HG03066 (cell line): ENCODE measurements at regions not wholly inside any gene's neighbourhood (a gene's known extent, or its start where the extent isn't known, plus 50 kb on each side); places are given as distances from the start of the nearest gene placed in this dataset.

Source experiments
- ATAC-seq: cut with Tn5 transposase; IDR thresholded peaks from one replicate; pipeline ENCODE4 v1.9.1; 2021; ENCODE audit warnings: low read depth; ENCODE audit not compliant: unreplicated experiment

DNA sequence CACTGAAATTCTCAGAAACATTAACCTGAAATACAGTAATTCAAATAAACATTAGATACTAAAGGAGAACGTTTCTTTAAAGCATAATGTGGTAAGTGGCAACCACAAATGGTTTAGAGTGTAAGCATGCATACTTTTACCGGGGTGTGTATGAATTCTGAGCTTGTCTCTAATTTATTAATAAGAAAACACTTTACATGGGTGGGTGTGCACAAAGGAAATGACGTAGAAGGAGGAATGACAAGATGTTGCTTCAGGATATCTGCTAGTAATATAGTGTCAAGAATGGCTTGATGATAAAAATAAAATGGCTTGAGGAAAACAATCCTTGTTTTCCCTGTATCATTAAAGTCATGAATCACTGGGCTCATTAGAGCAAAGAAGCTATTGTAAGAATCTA lies 92.5 kb downstream of the ARL4A start:
- no peak for ATAC-seq

DNA sequence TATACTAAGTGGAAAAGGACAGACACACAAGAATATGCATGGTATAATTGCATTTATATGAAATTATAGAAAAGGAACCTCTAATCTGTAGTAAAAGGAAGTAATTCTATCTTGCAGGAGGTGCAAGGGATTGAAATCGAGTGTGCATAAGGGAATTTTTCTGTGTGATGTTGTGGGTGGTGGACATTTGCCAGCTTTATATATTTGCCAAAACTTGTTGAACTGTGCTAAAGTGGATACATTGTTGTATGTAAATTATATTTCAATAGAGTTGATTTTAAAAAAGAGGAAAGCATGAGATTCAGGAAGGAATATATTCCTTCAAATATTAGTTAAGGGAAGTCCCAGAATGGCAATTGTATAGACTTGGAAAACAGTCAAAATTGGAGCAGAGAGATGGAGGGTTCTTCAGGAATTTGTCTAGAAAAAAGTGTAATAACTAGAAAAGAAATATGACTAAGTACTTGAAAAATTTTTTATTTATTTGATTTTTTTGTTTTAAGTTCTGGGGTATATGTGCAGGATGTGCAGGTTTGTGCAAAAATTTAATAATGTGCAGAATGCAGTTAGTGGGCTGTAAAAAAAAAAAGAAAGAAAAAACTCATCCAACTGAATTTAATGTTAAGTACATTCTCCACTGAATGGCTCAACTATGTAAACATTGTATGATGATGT lies 96.1 kb downstream of the ARL4A start:
- no peak for ATAC-seq

DNA sequence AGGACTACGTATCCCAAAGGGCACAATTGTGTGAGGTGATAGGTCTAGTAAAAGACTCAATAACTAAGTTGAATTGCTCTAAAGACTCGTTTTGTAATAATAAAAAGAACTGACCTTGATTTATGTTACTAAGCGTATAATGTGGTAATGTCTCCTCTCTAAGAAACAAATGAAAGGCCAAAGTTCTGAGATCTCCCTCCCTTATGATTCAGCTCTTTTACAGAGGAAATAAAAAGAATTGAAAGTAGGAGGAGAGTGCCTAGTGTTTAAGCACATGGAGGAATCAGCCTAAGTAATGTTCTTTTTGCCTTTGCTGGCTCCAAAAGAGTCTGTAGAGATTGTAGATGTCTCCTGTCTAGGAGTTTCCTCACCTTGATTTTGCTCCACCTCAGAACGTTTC lies 98.0 kb downstream of the ARL4A start:
- no peak for ATAC-seq

DNA sequence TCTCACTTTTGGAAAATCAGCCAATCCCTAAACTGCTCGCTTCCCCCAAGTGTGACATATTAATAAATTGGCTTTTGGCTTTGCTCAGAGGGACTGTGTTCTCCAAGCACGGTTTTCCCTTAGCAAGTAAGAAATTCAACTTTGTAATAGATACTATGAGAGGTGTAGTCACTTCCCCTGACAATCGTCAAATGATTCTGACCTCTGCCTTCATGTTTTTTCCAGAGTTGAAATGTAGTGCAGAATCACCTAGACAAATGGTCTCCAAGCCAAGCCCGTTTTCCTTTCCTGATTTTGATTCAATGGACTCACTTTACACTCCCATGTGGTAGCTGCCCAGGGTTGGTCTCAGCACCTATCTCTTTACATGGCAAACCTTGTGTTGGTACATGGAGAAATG lies 99.1 kb downstream of the ARL4A start:
- ATAC-seq = no peak

DNA sequence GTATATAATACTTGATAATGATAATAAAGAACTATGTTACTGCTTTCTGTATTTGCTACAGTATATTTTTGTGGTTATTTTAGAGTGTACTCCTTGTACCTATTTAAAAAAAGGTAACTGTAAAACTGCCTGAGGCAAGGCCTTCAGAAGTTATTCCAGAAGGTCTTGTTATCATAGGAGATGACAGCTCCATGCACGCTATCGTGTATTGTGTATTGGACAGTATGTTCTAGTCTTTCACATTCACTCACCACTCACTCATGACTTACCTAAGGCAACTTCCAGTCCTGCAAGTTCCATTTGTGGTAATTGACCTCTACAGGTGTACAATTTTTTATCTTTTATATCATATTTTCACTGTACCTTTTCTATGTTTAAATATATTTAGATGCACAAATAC lies 100.7 kb downstream of the ARL4A start:
- no peak for ATAC-seq

DNA sequence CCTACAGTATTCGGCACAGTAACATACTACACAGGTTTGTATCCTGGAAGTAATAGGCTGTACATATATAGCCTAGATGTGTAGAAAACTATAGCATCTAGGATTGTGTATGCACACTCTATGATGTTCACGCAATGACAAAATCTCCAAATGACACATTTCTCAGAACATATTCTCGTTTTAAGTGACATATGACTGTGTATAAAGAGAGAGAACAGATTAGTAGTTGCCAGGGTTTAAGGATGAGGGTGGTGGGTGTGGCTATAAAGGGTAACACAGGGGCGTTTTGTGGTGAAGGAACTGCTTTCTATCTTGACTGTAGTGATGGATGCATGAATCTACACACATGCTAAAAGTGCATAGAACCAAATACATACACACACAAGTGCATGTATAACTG lies 101.2 kb downstream of the ARL4A start:
- ATAC-seq = no peak

DNA sequence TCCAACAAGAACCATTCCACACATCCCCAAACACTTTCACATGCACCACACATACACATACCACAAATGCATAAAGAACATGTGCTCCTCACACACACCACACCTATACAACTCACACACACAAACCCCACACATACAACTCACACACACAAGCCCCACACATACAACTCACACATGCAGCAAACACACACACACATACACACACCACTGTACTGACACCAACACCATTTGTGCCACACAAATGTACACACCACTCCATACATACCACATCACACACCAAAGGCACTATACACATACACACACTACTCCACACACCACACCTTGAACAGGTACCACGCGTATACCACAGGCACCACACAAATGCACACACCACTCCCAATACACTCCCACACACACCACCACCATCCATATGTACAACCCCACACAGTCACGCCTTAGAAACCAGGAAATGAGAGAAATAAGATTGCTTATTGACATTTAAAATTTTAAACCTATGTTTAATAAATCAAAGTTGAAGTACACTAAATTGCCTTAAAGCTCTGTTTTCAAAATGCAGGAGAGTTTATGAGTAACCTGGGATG lies 107.4 kb downstream of the ARL4A start:
- ATAC-seq = no peak

DNA sequence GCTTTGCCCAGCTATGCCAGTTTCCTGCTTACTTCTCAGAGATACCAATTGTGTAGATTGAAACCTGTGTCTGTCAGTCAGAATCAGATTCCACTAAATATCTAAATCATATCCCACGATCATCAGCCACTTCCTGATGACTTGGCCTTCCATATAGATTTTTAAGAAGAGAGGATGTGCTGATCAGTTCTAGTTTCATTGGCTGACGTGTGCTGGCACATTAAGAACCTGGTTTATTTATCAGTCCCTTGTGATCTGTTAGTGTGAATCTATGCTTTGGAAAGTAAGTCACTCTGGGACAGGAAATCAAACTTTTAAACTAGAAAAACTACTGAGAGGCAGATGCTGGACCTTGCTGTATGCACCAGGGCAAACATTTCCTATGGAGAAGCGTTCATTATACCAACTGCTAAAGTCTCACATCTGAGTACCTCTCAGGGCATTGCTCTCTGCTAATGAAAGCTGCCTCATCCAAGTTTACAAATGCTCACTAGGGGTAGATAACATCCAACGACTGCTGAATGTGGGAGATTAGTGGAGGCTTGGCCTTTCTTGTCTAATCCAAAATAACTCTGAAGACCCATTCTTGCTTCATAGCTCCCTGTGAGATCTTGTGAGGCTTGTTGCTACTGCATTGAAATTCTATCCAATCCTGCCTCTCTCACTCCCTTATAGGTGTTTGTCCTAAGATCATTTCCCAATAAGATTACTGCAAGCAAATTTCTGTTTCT lies 109.1 kb downstream of the ARL4A start:
- ATAC-seq = no peak

DNA sequence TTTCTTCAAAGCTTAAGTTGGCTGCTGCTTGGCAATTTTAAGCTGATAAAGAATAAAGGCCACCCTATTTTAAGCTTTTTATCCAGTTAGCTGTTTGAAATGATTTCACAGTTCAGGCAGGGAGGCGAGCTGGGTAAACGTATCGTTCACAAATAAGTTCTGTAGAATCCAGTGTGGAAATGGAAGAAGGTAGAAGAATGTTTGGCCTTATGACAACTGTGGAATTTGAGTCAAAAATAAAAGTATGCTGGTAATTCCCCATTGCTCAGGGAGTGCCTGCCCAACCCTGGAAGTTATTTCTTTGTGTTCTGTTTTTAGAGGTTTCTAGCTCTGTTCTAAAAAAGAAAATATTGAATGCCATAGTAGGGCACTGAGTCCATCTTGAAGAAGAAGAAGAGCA lies 113.1 kb downstream of the ARL4A start:
- no peak for ATAC-seq

DNA sequence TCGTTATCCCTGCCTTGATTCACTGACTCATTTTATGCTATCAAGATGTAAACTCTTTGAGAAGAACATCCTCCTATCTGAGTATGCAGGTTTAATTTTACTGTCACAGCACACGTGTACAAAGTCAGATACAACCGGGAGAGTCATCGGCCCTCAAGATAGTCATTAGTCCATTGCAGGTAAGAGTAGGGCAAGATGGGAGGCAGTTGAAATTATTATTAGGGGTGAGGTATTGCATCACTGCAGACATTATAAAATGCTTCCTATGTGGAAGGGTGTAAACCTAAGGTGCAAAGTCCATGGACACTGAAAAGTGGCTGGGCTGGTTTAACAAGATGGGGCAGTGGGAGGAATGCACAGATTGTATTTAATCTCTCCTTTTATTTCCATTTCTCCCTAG lies 113.7 kb downstream of the ARL4A start:
- ATAC-seq = no peak

DNA sequence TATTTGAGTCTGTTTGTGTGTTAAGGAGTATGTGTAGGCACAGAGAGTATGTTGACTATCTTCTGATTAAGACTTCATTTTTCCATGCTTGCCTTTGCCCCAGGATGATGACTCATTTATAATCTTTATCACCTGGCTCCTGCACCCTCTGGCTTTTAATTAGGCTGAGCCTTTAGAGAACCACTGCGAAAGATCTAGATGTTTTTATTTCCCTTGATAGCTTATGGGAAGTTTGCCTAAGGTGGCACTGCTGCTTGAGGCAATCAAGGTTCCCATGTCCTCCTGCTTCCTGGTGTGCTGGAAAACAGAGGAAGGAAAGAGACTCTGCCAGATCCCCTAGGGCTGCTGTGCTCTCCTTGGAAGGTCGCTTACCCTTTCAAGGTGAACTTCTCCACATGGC lies 114.6 kb downstream of the ARL4A start:
- no peak for ATAC-seq

DNA sequence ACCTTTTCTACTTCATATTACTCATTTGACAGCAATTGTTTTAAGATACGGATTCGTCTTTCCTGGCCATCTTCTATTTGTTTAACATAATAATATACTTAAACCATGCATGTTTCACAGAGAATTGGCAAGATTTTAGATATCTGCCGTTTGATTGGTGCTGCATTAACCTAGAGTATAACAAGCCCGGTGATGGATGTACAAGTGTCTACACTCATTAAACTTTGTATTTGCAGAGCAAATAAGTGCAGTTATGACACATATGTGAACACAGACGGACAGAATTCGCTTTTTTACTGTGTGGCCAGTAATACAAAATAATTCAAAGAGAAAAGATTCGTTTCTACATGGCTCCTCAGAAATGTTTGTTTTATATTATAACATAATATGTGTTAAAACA lies 116.1 kb downstream of the ARL4A start:
- no peak for ATAC-seq

DNA sequence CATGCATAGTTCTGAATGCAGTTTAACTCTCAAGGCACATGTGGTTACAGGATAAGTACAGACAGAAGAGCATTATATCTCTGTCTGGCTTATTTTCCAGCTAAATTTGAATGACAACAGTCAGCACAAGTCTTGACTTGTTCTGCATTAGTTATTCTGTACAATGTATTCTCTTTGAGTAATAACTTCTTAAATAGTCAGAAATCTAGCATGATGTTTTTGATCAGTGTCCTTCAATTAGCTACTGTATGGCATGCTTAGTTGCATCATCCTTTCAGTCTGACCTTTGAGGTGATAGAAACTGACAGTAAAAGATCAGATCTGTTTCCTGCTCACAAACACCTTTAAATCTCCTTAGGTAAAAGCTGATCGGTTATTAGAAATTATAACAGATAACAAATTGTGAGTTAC lies 118.1 kb downstream of the ARL4A start:
- ATAC-seq = no peak

DNA sequence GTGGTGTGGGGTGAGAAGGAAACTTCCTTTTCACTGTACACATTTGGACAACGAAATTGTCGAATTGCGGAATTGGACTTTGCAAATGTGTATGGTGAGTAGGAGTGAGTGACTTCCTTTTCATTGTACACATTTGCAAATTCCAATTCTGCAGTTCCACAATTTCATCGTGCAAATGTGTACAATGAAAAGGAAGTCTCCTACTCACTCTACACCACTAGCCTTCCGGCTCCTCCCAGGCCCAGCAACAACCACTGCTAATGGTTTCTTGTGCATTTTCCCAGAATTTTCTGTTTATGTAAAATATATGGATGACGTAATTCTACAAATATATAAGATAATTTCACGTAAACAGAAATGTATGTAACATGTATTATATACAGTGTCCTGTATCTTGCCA lies 118.5 kb downstream of the ARL4A start:
- ATAC-seq = no peak

DNA sequence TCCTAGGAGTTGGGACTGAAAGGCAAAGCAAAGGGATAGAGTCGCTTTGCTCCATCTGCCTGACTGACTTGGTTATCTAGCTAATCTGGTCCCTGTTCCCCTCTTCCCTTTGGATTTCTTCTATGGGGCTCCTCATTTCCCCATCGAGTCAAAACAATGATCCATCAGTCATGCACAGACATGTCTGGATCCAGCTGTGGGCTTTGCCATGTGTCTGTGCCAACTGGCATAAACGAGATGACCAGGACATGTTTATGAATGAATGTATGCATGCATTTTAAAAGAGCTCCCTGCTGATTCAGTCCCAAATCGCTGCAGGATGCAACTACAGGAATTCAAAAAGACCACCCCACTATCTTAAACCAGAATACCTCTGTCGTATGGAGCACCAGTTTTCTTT lies 122.0 kb downstream of the ARL4A start:
- ATAC-seq = no peak

DNA sequence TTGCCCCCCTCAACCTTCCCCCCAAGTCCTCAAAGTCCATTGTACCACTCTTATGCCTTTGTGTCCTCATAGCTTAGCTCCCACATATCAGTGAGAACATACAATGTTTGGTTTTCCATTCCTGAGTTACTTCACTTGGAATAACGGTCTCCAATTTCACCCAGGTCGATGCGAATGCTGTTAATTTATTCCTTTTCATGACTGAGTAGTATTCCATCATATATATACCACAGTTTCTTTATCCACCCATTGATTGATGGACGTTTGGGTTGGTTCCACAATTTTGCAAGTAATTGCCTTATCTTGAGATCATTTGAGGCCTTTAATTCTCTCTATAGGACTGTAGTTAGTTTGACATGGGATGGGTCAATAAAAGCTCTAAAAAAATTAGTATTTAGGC lies 124.7 kb downstream of the ARL4A start:
- no peak for ATAC-seq

DNA sequence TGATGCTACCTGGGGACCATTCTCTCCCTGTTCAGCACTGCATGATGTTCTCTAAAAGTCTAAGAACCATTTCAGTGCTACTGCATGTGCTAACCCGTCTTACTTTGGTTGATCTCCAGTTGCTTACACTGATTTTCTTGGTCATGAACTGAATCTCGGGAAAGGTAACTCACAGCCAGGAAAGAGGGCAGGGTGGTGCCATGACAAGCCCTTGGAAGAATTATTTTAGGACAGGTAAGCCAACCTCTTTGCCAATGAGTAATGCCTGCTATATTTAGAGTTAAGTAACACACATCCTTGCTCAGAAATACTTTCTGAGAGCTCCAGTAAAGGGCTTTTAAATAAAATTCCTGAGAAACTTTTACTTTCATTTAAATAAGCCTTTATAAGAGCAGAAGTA lies 126.7 kb downstream of the ARL4A start:
- no peak for ATAC-seq

DNA sequence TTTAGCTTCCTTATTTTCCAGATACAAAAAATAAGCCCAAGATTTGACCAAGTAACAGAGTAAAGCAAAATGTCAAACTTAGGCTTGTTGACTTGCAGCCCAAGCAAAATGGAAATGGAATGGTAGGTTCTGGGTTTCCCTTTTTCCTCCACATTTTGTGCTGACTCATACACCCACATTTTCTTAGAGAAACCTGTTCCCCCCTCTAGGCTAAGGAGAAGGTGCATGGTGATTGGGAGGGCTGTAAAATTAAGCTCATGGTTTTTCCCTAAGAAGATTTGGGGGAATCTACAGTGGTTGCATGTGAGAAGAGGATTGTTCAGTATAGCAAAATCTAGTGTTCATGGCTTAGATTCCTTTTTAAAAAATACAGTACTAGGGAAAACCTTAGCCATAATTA lies 127.4 kb downstream of the ARL4A start:
- no peak for ATAC-seq

DNA sequence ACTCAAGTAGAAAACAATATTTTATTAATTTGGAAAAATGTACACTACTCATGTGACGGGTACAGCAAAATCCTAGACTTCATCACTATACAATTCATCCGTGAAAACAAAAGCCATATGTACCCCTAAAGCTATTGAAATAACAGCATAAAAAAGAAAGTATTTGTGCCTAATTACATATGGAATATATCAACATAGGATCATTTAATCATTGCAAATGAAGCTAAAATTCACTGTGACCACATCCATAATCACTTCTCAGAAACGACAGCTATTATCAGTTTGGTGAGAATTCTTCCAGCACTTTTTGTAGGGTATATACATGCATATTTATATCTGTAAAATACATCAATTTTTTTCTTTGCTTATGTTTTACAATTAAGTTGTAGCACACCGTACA lies 128.0 kb downstream of the ARL4A start:
- no peak for ATAC-seq

DNA sequence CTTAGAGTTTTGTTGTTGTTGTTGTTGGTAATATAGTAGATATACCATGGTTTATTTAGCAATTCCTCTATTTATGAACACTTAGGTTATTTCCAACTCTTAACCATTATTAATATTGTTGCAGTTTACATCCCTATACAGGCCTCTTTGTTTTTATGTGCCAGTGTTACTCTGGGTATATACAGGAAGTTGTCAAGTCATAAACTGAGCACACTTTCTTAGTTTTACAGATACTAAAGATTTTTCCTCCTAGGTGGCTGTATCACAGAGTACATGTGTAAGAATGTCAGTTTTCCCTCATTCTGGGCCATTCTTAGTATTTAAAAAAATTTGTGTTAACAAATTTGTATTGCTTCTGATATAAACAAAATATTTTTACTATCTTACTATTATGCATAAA lies 128.4 kb downstream of the ARL4A start:
- ATAC-seq = no peak

DNA sequence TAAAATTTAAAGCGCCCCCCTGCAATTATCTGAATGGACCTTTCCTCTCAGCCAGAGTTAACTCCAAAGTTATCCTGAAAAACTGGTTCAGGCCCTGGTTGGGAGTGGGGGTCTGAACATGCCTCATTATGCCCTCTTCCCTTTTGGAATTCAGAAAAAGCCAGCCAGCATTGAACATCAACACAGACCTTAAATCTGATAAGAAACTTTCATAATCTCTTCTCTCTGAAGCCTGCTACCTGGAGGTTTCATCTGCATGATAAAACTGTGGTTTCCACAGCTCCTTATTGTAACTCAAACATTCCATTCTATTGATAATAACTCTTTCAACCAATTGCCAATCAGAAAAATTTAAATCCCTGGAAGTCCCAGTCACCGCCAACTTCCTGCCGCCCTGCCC lies 133.3 kb downstream of the ARL4A start:
- ATAC-seq = no peak

DNA sequence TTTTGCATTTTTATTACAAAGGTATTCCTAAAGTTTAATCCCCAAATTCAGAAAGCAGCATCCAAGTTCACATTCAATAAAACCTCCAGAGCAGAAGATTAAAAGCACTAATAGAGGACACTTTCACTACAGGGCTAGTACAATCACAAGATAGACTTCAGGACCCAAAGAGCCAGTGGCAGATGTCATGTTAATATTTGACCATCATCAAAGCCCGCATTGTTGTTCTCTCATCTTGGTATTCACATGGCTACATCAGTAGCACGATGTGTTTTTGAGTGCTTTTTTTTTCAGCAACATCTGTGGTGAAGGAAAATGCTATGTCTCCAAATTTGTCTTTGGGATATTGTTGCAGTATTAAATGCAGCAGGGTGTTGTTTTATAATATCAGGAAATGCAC lies 134.3 kb downstream of the ARL4A start:
- no peak for ATAC-seq
